GM12874 (cell line): ENCODE measurements at regions not wholly inside any gene's neighbourhood (a gene's known extent, or its start where the extent isn't known, plus 50 kb on each side); places are given as distances from the start of the nearest gene placed in this dataset.
A peak's percentile ranks its signal among the peaks of the same experiment; 100 is the strongest.

Experiments used
- CTCF ChIP-seq: IDR thresholded peaks from 2 replicates; pipeline ENCODE4 v1.5.1; 2011; ENCODE audit warnings: low read depth, mild to moderate bottlenecking, control low read depth, low read length, moderate library complexity; ENCODE audit not compliant: insufficient read depth

- TF ChIP-seq CTCF: no peak
These were observed 255.3 kb upstream of the PRKX start for GRCh38 chrX:3968749-3969148.

- no peak for TF ChIP-seq CTCF
These were observed 250.5 kb upstream of the PRKX start for GRCh38 chrX:3963980-3964379.

GRCh38 chrX:3962511-3963311 is 249.3 kb upstream of the PRKX start:
- peak; percentile 15; the same call in 1 of the 2 replicates for TF ChIP-seq CTCF

GRCh38 chrX:3960952-3961351 is 247.5 kb upstream of the PRKX start:
- TF ChIP-seq CTCF: no peak

GRCh38 chrX:3951859-3952258 is 238.4 kb upstream of the PRKX start:
- TF ChIP-seq CTCF: no peak

GRCh38 chrX:3950373-3950772 is 236.9 kb upstream of the PRKX start:
- TF ChIP-seq CTCF: no peak

GRCh38 chrX:3943965-3944364 is 230.5 kb upstream of the PRKX start:
- TF ChIP-seq CTCF: no peak
